GM18861 (cell line): ENCODE measurements at regions not wholly inside any gene's neighbourhood (a gene's known extent, or its start where the extent isn't known, plus 50 kb on each side); places are given as distances from the start of the nearest gene placed in this dataset.
"Not testable (repeated sequence)": the region's sequence is repeated elsewhere in the genome, so short reads cannot be mapped to it uniquely, and the experiment has no call there.

Source experiments
- ATAC-seq: cut with Tn5 transposase; IDR thresholded peaks from one replicate; pipeline ENCODE4 v1.9.1; 2021; ENCODE audit not compliant: unreplicated experiment

DNA sequence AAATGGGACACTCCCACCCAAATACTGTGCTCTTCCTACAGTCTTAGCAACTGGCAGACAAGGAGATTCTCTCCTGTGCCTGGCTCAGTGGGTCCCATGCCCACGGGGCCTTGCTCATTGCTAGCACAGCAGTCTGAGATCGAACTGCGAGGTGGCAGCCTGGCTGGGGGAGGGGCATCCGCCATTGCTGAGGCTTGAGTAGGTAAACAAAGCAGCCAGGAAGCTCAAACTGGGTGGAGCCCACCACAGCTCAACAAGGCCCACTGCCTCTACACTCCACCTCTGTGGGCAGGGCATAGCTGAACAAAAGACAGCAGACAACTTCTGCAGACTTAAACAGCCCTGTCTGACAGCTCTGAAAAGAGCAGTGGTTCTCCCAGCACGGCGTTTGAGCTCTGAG is 174.8 kb downstream of the COL12A1 start:
- ATAC-seq, result not testable (repeated sequence)

- ATAC-seq, result no peak
Measured at GRCh38 chr6:75029333-75029732, 176.5 kb downstream of the COL12A1 start.

DNA sequence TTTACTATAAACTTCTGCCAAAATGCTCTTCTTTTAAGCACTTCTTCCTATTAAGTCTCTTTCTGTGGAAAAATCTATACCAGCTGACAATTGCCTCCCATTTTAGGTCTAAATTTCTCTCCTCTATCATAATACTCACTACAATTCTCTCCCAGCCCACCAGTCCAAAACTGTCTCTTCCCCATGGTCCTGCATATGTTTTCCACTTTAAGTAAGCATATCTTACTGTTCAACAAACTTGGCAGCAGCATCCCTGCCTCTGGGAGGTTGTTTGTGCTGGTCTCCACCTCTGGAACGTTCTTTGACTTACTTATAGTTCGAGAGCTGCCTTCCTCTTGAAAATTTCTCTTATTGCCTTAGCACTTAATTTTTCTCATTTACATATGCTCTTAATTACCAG is 180.5 kb downstream of the COL12A1 start:
- no peak for ATAC-seq

DNA sequence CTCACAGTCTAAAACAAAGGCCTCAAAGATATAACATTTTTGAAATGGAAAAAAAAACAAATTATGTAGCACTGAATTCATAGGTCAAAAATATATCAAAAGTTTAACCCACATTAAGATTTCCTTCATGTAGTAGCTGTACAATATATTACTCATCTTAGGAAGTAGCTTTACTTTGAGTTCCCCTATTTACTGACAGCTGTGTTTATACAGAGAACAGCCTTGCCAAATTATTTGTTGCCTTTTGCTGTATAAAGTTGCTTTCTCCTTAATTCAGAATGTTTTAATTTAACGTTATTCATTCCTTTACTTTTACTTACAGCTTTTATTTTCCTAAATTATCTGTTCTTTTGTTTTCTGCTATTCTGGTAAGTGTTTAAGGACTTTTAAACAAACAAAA is 181.0 kb downstream of the COL12A1 start:
- ATAC-seq, result no peak

DNA sequence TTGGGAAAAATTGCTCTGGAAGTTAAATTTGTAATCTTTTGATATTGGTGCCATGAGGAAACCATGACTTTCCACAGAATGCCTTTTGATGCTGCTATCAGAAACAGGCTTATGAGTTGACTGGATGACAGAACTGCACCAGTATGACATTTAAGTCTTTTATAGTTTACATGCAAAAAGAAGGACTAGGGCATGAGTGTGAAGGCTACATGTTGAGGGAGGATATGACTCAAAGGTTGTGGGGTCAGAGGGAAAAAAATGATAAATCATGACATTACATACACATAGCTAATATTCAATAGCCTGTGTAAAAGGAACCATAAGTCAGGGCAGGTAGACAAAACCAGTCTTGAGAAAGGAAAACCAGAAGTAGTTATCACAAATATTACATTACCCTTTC is 182.2 kb downstream of the COL12A1 start:
- ATAC-seq, result no peak

DNA sequence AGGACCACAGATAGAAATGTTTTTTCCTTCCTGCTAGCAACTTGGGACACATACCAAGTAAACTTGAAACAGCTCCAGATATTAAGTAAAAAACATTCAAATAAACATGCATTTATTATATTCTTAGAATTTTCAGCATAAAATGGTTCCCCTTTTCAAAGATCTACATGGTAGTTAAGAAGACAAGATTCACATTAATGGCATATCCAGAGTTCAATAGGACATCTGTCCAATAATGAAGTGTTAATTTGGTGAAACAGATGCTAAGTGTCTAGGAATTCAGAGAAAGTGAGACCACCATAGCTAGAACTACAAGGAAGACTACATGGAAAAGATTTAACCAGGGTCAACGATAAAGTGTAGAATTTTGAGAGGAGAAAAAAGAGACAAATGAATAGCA is 184.9 kb downstream of the COL12A1 start:
- no peak for ATAC-seq

GRCh38 chr6:75020376-75020775 is 185.5 kb downstream of the COL12A1 start:
- no peak for ATAC-seq

DNA sequence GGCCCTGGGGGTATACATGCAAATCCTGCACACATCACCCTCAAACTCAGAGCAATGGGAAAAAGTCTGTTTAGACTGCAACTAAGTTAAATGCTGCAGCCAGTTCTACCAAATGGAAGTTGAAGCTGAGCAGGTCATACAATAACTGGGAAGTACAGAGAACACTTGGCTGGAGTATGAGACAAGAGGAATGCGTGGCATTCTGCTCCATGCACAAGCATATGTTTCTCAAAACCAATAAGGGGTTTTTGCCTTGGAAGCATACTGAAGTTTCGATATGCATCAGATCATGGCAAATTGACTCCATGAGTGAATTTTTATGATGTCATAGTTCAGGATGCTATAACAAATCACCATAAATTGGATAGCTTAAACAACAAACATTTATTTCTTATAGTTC is 193.8 kb downstream of the COL12A1 start:
- ATAC-seq, result no peak

DNA sequence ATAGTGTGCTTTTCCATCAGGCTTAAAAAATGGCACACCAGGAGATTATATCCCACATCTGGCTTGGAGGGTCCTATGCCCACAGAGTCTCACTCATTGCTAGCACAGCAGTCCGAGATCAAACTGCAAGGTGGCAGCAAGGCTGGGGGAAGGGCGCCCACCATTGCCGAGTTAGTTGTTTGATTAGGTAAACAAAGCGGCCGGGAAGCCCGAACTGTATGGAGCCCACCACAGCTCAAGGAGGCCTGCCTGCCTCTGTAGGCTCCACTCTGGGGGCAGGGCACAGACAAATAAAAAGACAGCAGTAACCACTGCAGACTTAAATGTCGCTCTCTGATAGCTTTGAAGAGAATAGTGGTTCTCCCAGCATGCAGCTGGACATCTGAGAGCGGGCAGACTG is 201.9 kb downstream of the COL12A1 start:
- not testable (repeated sequence) for ATAC-seq

- ATAC-seq, result no peak
Measured at GRCh38 chr6:74997646-74998045, 208.2 kb downstream of the COL12A1 start.

GRCh38 chr6:74993136-74993535 is 212.7 kb downstream of the COL12A1 start:
- ATAC-seq, result no peak

- ATAC-seq, result no peak
Measured at GRCh38 chr6:74991573-74992332, 214.1 kb downstream of the COL12A1 start.

GRCh38 chr6:74979065-74979766 is 226.6 kb downstream of the COL12A1 start:
- no peak for ATAC-seq

DNA sequence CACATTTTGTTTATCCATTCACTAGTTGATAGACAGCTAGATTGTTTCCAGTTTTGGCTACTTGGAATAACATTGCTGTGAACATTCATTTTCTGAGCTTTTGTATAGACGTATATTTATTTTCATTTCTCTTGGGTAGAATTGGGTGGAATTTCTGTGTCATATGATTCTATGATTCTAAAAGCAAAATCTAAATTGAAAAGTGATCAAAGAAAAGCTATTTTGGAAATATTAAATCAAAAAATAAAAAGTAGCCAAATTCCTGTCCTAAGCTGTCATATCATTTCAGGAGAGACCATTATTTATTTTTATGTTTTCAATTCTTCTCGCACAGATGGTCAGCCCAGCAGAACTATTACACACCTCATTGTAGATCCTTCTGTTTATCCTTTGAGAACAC is 229.2 kb downstream of the COL12A1 start:
- no peak for ATAC-seq

GRCh38 chr6:74976026-74976425 is 229.8 kb downstream of the COL12A1 start:
- ATAC-seq, result no peak

- ATAC-seq, result no peak
Measured at GRCh38 chr6:74973591-74973990, 232.3 kb downstream of the COL12A1 start.

DNA sequence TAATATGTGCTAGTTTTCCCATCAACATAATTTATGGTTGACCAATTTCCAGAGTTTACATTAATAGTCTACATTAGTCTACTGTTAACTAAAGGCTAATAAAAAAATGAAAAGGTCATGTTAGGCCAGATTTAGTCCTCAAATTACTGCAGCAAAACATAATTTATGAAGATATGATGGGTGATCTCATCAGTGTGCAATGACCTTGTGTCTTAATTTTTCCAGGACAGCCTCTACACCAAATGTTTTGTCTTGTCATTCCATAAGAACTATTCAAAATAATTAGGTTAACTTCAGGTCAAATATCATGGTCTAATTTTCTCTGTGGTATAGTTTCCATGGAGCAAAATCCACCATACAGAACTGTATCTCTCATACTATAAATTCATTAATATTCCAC is 234.2 kb downstream of the COL12A1 start:
- ATAC-seq, result no peak

GRCh38 chr6:74969591-74970267 is 236.1 kb downstream of the COL12A1 start:
- no peak for ATAC-seq

DNA sequence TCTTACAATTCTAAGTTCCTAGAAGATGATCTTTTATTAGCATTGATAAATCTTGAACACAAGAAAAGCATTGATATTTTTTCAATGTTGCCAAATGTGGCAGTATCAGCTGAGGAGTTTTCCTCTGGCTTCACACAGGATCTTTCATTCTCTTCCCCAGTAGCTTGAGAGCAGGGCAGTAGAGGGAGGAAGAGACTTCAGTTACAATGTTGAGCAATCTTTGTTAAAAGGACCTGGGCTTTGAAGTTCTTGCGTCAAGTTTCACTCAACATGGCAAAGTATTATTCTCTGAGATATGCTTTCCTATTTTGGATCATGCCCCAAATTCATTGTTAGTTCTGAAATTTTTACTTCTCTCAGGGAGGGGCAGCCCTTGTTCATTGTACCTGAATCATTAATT is 238.0 kb downstream of the COL12A1 start:
- ATAC-seq, result no peak

GRCh38 chr6:74966712-74967111 is 239.1 kb downstream of the COL12A1 start:
- no peak for ATAC-seq

GRCh38 chr6:74964871-74965441 is 240.9 kb downstream of the COL12A1 start:
- no peak for ATAC-seq
